Fibroblast of pulmonary artery (primary cell): ENCODE measurements at regions not wholly inside any gene's neighbourhood (a gene's known extent, or its start where the extent isn't known, plus 50 kb on each side); places are given as distances from the start of the nearest gene placed in this dataset.

Experiments used
- DNase-seq: peaks from one replicate; pipeline ENCODE4 v3.0.0-alpha.2; 2010; ENCODE audit warnings: low read depth
- H3K4me3 ChIP-seq: replicated peaks from 2 replicates; pipeline ENCODE4 v1.5.1; 2011; ENCODE audit warnings: low read depth, mild to moderate bottlenecking, control low read depth, low read length, moderate library complexity
- CTCF ChIP-seq: IDR thresholded peaks from 2 replicates; pipeline ENCODE4 v1.5.1; 2011; ENCODE audit warnings: mild to moderate bottlenecking, control low read depth, low read length, inconsistent platforms; ENCODE audit errors: missing control alignments

GRCh38 chr4:105074097-105074496, 72.6 kb upstream of the TET2 start:
- H3K4me3 ChIP-seq = no peak overlapping the region
- DNase-seq = no peak
- TF ChIP-seq CTCF = no peak

- DNase-seq = no peak
- no peak overlapping the region for H3K4me3 ChIP-seq
- TF ChIP-seq CTCF = no peak
Observed at GRCh38 chr4:105075045-105075444, 71.6 kb upstream of the TET2 start.

GRCh38 chr4:105088110-105088879, 58.4 kb upstream of the TET2 start:
- peak; percentile 94 for DNase-seq

GRCh38 chr4:105092356-105092755, 54.3 kb upstream of the TET2 start:
- H3K4me3 ChIP-seq = no peak overlapping the region
- DNase-seq = peak; percentile 95
- TF ChIP-seq CTCF = no peak

More at GRCh38 chr4:105088110-105088879, 58.4 kb upstream of the TET2 start:
- H3K4me3 ChIP-seq = peak overlapping the region; percentile 10
- TF ChIP-seq CTCF = no peak

- peak; percentile 87 for DNase-seq
Observed at GRCh38 chr4:105092768-105093167, 53.9 kb upstream of the TET2 start.

GRCh38 chr4:105093975-105094374, 52.7 kb upstream of the TET2 start:
- no peak overlapping the region for H3K4me3 ChIP-seq
- TF ChIP-seq CTCF = no peak
- DNase-seq = no peak

More at GRCh38 chr4:105092768-105093167, 53.9 kb upstream of the TET2 start:
- no peak overlapping the region for H3K4me3 ChIP-seq
- TF ChIP-seq CTCF = no peak
